MM.1S (cell line): ENCODE measurements at regions not wholly inside any gene's neighbourhood (a gene's known extent, or its start where the extent isn't known, plus 50 kb on each side); places are given as distances from the start of the nearest gene placed in this dataset.

Experiments
- DNase-seq: peaks from one replicate; pipeline ENCODE4 v3.0.0-alpha.2; 2015
- H2AFZ ChIP-seq: fragments of 300-600 bp; sonication (generic); 2 replicates; pipeline ENCODE4 v1.6.0; 2016; ENCODE audit warnings: antibody characterized with exemption, low read length
- H3F3A ChIP-seq: fragments of 300-600 bp; sonication (generic); 2 replicates; pipeline ENCODE4 v1.6.1; 2016; ENCODE audit warnings: mild to moderate bottlenecking, antibody characterized with exemption, low read length, moderate library complexity, mixed read lengths; ENCODE audit not compliant: insufficient read depth
- H3K27ac ChIP-seq: fragments of 300-600 bp; sonication (generic); 2 replicates; pipeline ENCODE4 v1.5.1; 2016; ENCODE audit warnings: mild to moderate bottlenecking, low read length
- H3K27me3 ChIP-seq: fragments of 300-600 bp; sonication (generic); replicated peaks from 2 replicates; pipeline ENCODE4 v1.6.0; 2016; ENCODE audit warnings: low read length; ENCODE audit not compliant: insufficient read depth
- H3K36me3 ChIP-seq: fragments of 300-600 bp; sonication (generic); replicated peaks from 2 replicates; pipeline ENCODE4 v1.6.1; 2016; ENCODE audit warnings: mild to moderate bottlenecking, low read length, mixed read lengths; ENCODE audit not compliant: insufficient read depth
- H3K4me1 ChIP-seq: fragments of 300-600 bp; sonication (generic); 2 replicates; pipeline ENCODE4 v1.6.1; 2016; ENCODE audit warnings: low read length, mixed read lengths
- H3K4me2 ChIP-seq: fragments of 300-600 bp; sonication (generic); 2 replicates; pipeline ENCODE4 v1.6.0; 2016; ENCODE audit warnings: low read depth, low read length
- H3K4me3 ChIP-seq: fragments of 300-600 bp; sonication (generic); 2 replicates; pipeline ENCODE4 v1.5.1; 2016; ENCODE audit warnings: low read length, mixed read lengths
- H3K79me2 ChIP-seq: fragments of 300-600 bp; sonication (generic); 2 replicates; pipeline ENCODE4 v1.6.1; 2016; ENCODE audit warnings: mixed run types, low read length, mixed read lengths
- H3K9ac ChIP-seq: fragments of 300-600 bp; sonication (generic); 2 replicates; pipeline ENCODE4 v1.6.1; 2016; ENCODE audit warnings: low read length, mixed read lengths
- H3K9me2 ChIP-seq: fragments of 300-600 bp; sonication (generic); replicated peaks from 2 replicates; pipeline ENCODE4 v1.6.1; 2016; ENCODE audit warnings: mild to moderate bottlenecking, low read length, mixed read lengths; ENCODE audit not compliant: insufficient read depth
- H3K9me3 ChIP-seq: fragments of 300-600 bp; sonication (generic); replicated peaks from 2 replicates; pipeline ENCODE4 v1.6.1; 2016; ENCODE audit warnings: mild to moderate bottlenecking, low read length, mixed read lengths; ENCODE audit not compliant: insufficient read depth
- H4K20me1 ChIP-seq: fragments of 300-600 bp; sonication (generic); 2 replicates; pipeline ENCODE4 v1.6.1; 2016; ENCODE audit warnings: mild to moderate bottlenecking, low read length, moderate library complexity, mixed read lengths; ENCODE audit not compliant: insufficient read depth
- CTCF ChIP-seq: fragments of 300-600 bp; sonication (generic); IDR thresholded peaks from 2 replicates; pipeline ENCODE4 v1.5.1; 2016; ENCODE audit warnings: antibody characterized with exemption, low read length, mixed read lengths
- EZH2 ChIP-seq: fragments of 300-600 bp; sonication (generic); optimal IDR thresholded peaks from 2 replicates; pipeline ENCODE3; 2017; ENCODE audit warnings: low read depth, mild to moderate bottlenecking, antibody characterized with exemption, low read length, mixed read lengths
- EZH2phosphoT487 ChIP-seq: fragments of 300-600 bp; sonication (generic); IDR thresholded peaks from 2 replicates; pipeline ENCODE4 v1.6.1; 2018; ENCODE audit warnings: antibody characterized with exemption, low read length

- no peaks in the 10 kb centered on the region for H3K79me2 ChIP-seq
- H3K9me3 ChIP-seq = no peaks in the 10 kb centered on the region
- no peak overlapping the region for H3K4me3 ChIP-seq
- no peak overlapping the region for H3K4me2 ChIP-seq
- H2AFZ ChIP-seq = no peak overlapping the region
- TF ChIP-seq EZH2 (no peak), EZH2phosphoT487 (no peak), CTCF (no peak)
- H3K27me3 ChIP-seq = no peaks in the 10 kb centered on the region
- no peaks in the 10 kb centered on the region for H4K20me1 ChIP-seq
- no peak overlapping the region for H3K27ac ChIP-seq
- H3K4me1 ChIP-seq = no peaks in the 10 kb centered on the region
- H3K9ac ChIP-seq = no peak overlapping the region
- no peak for DNase-seq
- no peaks in the 10 kb centered on the region for H3F3A ChIP-seq
- H3K36me3 ChIP-seq = no peaks in the 10 kb centered on the region
- no peaks in the 10 kb centered on the region for H3K9me2 ChIP-seq
These were observed 406.0 kb downstream of the SEC14L1 start for GRCh38 chr17:77546772-77547241.

- Histone ChIP-seq H3K36me3 (no peaks in the 10 kb centered on the region), H3K27me3 (no peaks in the 10 kb centered on the region), H3K79me2 (no peaks in the 10 kb centered on the region), H3K9ac (no peak overlapping the region), H3K9me2 (no peaks in the 10 kb centered on the region), H3F3A (no peaks in the 10 kb centered on the region), H3K4me1 (no peaks in the 10 kb centered on the region), H3K27ac (no peak overlapping the region), H3K4me2 (no peak overlapping the region), H4K20me1 (no peaks in the 10 kb centered on the region), H3K4me3 (no peak overlapping the region), H3K9me3 (no peaks in the 10 kb centered on the region), H2AFZ (no peak overlapping the region)
- no peak for DNase-seq
- TF ChIP-seq EZH2phosphoT487 = no peak
- no peak for TF ChIP-seq EZH2
- TF ChIP-seq CTCF = no peak
These were observed 408.2 kb downstream of the SEC14L1 start for GRCh38 chr17:77548967-77549366.

GRCh38 chr17:77549726-77550366, 408.7 kb upstream of the TNRC6C start:
- TF ChIP-seq EZH2phosphoT487 = no peak
- no peak for TF ChIP-seq EZH2
- TF ChIP-seq CTCF = no peak
- DNase-seq = no peak

More at GRCh38 chr17:77549726-77550366, 408.7 kb upstream of the TNRC6C start:
- H3K9me3 ChIP-seq = no peaks in the 10 kb centered on the region
- H3K4me3 ChIP-seq = no peak overlapping the region
- H2AFZ ChIP-seq = no peak overlapping the region
- no peaks in the 10 kb centered on the region for H3K4me1 ChIP-seq
- H4K20me1 ChIP-seq = no peaks in the 10 kb centered on the region
- no peak overlapping the region for H3K9ac ChIP-seq
- H3K4me2 ChIP-seq = no peak overlapping the region
- no peaks in the 10 kb centered on the region for H3K36me3 ChIP-seq
- no peaks in the 10 kb centered on the region for H3K79me2 ChIP-seq
- H3K27ac ChIP-seq = no peak overlapping the region
- no peaks in the 10 kb centered on the region for H3F3A ChIP-seq
- peaks cover under 1% of the 10 kb centered on the region; the same call in 1 of the 2 replicates for H3K27me3 ChIP-seq
- no peaks in the 10 kb centered on the region for H3K9me2 ChIP-seq
